HG03097 (cell line): ENCODE measurements at regions not wholly inside any gene's neighbourhood (a gene's known extent, or its start where the extent isn't known, plus 50 kb on each side); places are given as distances from the start of the nearest gene placed in this dataset.

Experiments
- ATAC-seq: cut with Tn5 transposase; IDR thresholded peaks from one replicate; pipeline ENCODE4 v1.9.1; 2021; ENCODE audit not compliant: unreplicated experiment, low FRiP score

- no peak for ATAC-seq
Measured at GRCh38 chr9:80883826-80884579, 805.3 kb downstream of the TLE1 start.

- no peak for ATAC-seq
Measured at GRCh38 chr9:80883426-80883825, 805.9 kb downstream of the TLE1 start.

GRCh38 chr9:80881940-80882339 lies 807.4 kb downstream of the TLE1 start:
- ATAC-seq = no peak

GRCh38 chr9:80881320-80881719 lies 808.0 kb downstream of the TLE1 start:
- ATAC-seq = no peak

GRCh38 chr9:80878556-80878955 lies 810.8 kb downstream of the TLE1 start:
- ATAC-seq = no peak

GRCh38 chr9:80875947-80876346 lies 813.4 kb downstream of the TLE1 start:
- no peak for ATAC-seq

- no peak for ATAC-seq
Measured at GRCh38 chr9:80874276-80874675, 815.1 kb downstream of the TLE1 start.

- no peak for ATAC-seq
Measured at GRCh38 chr9:80873861-80874260, 815.5 kb downstream of the TLE1 start.

GRCh38 chr9:80871596-80871995 lies 817.8 kb downstream of the TLE1 start:
- ATAC-seq = no peak

- no peak for ATAC-seq
Measured at GRCh38 chr9:80867731-80868130, 821.6 kb downstream of the TLE1 start.

- ATAC-seq = no peak
Measured at GRCh38 chr9:80866576-80867227, 822.6 kb downstream of the TLE1 start.

- ATAC-seq = no peak
Measured at GRCh38 chr9:80866121-80866520, 823.2 kb downstream of the TLE1 start.

GRCh38 chr9:80843028-80843427 lies 846.3 kb downstream of the TLE1 start:
- ATAC-seq = no peak

- ATAC-seq = no peak
Measured at GRCh38 chr9:80842389-80842788, 847.0 kb downstream of the TLE1 start.

- no peak for ATAC-seq
Measured at GRCh38 chr9:80841888-80842287, 847.5 kb downstream of the TLE1 start.

- no peak for ATAC-seq
Measured at GRCh38 chr9:80839821-80840675, 849.3 kb downstream of the TLE1 start.

- ATAC-seq = no peak
Measured at GRCh38 chr9:80836013-80836412, 853.3 kb downstream of the TLE1 start.

GRCh38 chr9:80831751-80832150 lies 857.6 kb downstream of the TLE1 start:
- no peak for ATAC-seq

GRCh38 chr9:80811656-80812055 lies 877.7 kb downstream of the TLE1 start:
- no peak for ATAC-seq

- ATAC-seq = no peak
Measured at GRCh38 chr9:80811003-80811402, 878.3 kb downstream of the TLE1 start.

GRCh38 chr9:80806671-80807070 lies 882.7 kb downstream of the TLE1 start:
- ATAC-seq = no peak
